H9 (cell line): ENCODE measurements at regions not wholly inside any gene's neighbourhood (a gene's known extent, or its start where the extent isn't known, plus 50 kb on each side); places are given as distances from the start of the nearest gene placed in this dataset.
A peak's percentile ranks its signal among the peaks of the same experiment; 100 is the strongest.
"Not testable (repeated sequence)": the region's sequence is repeated elsewhere in the genome, so short reads cannot be mapped to it uniquely, and the experiment has no call there.

Source experiments
- DNase-seq: peaks from one replicate; pipeline ENCODE4 v3.0.0-alpha.2; 2017
- H2AFZ ChIP-seq: one replicate; pipeline ENCODE4 v1.6.1; 2013; ENCODE audit warnings: mild to moderate bottlenecking, low read length, control low read depth, moderate library complexity
- H2AK5ac ChIP-seq: 2 replicates; pipeline ENCODE4 v1.6.1; 2013; ENCODE audit warnings: low read length, control low read depth, mixed read lengths; ENCODE audit not compliant: insufficient read length
- H2BK120ac ChIP-seq: one replicate; pipeline ENCODE4 v1.6.1; 2013; ENCODE audit warnings: low read depth, mild to moderate bottlenecking, low read length, control low read depth, inconsistent platforms; ENCODE audit not compliant: poor library complexity, severe bottlenecking
- H2BK12ac ChIP-seq: 2 replicates; pipeline ENCODE4 v1.6.1; 2013; ENCODE audit warnings: low read length, control low read depth, mixed read lengths, low read depth; ENCODE audit not compliant: insufficient read length
- H2BK15ac ChIP-seq: 2 replicates; pipeline ENCODE4 v1.6.1; 2013; ENCODE audit warnings: low read depth, low read length, control low read depth
- H2BK20ac ChIP-seq: one replicate; pipeline ENCODE4 v1.6.1; 2013; ENCODE audit warnings: low read depth, mild to moderate bottlenecking, low read length, control low read depth, inconsistent platforms; ENCODE audit not compliant: poor library complexity, severe bottlenecking
- H2BK5ac ChIP-seq: 2 replicates; pipeline ENCODE4 v1.6.1; 2013; ENCODE audit warnings: low read length, control low read depth, mixed read lengths; ENCODE audit not compliant: insufficient read length
- H3K14ac ChIP-seq: 2 replicates; pipeline ENCODE4 v1.6.1; 2013; ENCODE audit warnings: low read length, control low read depth; ENCODE audit not compliant: insufficient read depth
- H3K18ac ChIP-seq: 2 replicates; pipeline ENCODE4 v1.6.1; 2013; ENCODE audit warnings: low read depth, mild to moderate bottlenecking, mixed read lengths, low read length, control low read depth; ENCODE audit not compliant: insufficient read length
- H3K23ac ChIP-seq: 2 replicates; pipeline ENCODE4 v1.6.1; 2013; ENCODE audit warnings: low read length, control low read depth, mixed read lengths, low read depth; ENCODE audit not compliant: insufficient read length
- H3K23me2 ChIP-seq: 2 replicates; pipeline ENCODE4 v1.6.1; 2013; ENCODE audit warnings: low read depth, mild to moderate bottlenecking, mixed read lengths, low read length, control low read depth; ENCODE audit not compliant: insufficient read length, poor library complexity, severe bottlenecking
- H3K27ac ChIP-seq: 2 replicates; pipeline ENCODE4 v1.5.1; 2013; ENCODE audit warnings: low read length, control low read depth, mixed read lengths, low read depth; ENCODE audit not compliant: insufficient read length
- H3K27me3 ChIP-seq: 2 replicates; pipeline ENCODE4 v1.6.1; 2013; ENCODE audit warnings: low read length, control low read depth, inconsistent platforms; ENCODE audit not compliant: insufficient read depth
- H3K4ac ChIP-seq: 2 replicates; pipeline ENCODE4 v1.6.1; 2013; ENCODE audit warnings: low read depth, mild to moderate bottlenecking, control low read depth, inconsistent platforms, low read length, moderate library complexity
- H3K4me1 ChIP-seq: 2 replicates; pipeline ENCODE4 v1.6.1; 2013; ENCODE audit warnings: low read length, control low read depth, inconsistent platforms; ENCODE audit not compliant: insufficient read depth
- H3K4me2 ChIP-seq: 2 replicates; pipeline ENCODE4 v1.6.1; 2013; ENCODE audit warnings: low read length, control low read depth, mixed read lengths; ENCODE audit not compliant: insufficient read length, insufficient read depth
- H3K56ac ChIP-seq: 2 replicates; pipeline ENCODE4 v1.6.1; 2013; ENCODE audit warnings: low read depth, mild to moderate bottlenecking, mixed read lengths, low read length, control low read depth; ENCODE audit not compliant: insufficient read length
- H3K79me1 ChIP-seq: 2 replicates; pipeline ENCODE4 v1.6.1; 2013; ENCODE audit warnings: low read depth, mild to moderate bottlenecking, moderate library complexity, low read length, control low read depth, inconsistent platforms; ENCODE audit not compliant: insufficient read depth, poor library complexity, severe bottlenecking
- H3K79me2 ChIP-seq: 2 replicates; pipeline ENCODE4 v1.6.1; 2013; ENCODE audit warnings: low read length, control low read depth, inconsistent platforms; ENCODE audit not compliant: insufficient read depth
- H3K9ac ChIP-seq: 2 replicates; pipeline ENCODE4 v1.6.1; 2013; ENCODE audit warnings: low read length, control low read depth, mixed read lengths; ENCODE audit not compliant: insufficient read length; ENCODE audit errors: extremely low read depth
- H3K9me3 ChIP-seq: one replicate; pipeline ENCODE4 v1.6.1; 2013; ENCODE audit warnings: low read depth, low read length, inconsistent platforms; ENCODE audit not compliant: control insufficient read depth
- H3T11ph ChIP-seq: one replicate; pipeline ENCODE4 v1.6.1; 2013; ENCODE audit warnings: mild to moderate bottlenecking, low read length, control low read depth, inconsistent platforms
- H4K20me1 ChIP-seq: one replicate; pipeline ENCODE4 v1.6.1; 2013; ENCODE audit not compliant: control insufficient read depth, insufficient read length, insufficient read depth
- H4K5ac ChIP-seq: 2 replicates; pipeline ENCODE4 v1.6.1; 2013; ENCODE audit warnings: low read depth, mild to moderate bottlenecking, mixed read lengths, low read length, control low read depth; ENCODE audit not compliant: insufficient read length
- H4K8ac ChIP-seq: replicated peaks from 2 replicates; pipeline ENCODE4 v1.6.1; 2013; ENCODE audit warnings: low read length, control low read depth, mixed read lengths, low read depth; ENCODE audit not compliant: insufficient read length
- H4K91ac ChIP-seq: 2 replicates; pipeline ENCODE4 v1.6.1; 2013; ENCODE audit warnings: low read depth, mild to moderate bottlenecking, moderate library complexity, mixed read lengths, low read length, control low read depth; ENCODE audit not compliant: insufficient read length
- H3K27ac Mint-ChIP-seq, 3 experiments: 2 replicates in 2 of 3; 3 replicates in 1 of 3; pipeline ENCODE4 v1.8.0; 2020 to 2021; ENCODE audit warnings: mixed read lengths in 3 of 3, mild to moderate bottlenecking in 1 of 3, moderate library complexity in 1 of 3
- H3K27me3 Mint-ChIP-seq: 2 replicates; pipeline ENCODE4 v1.8.0; 2021; ENCODE audit warnings: low read depth, mild to moderate bottlenecking, moderate library complexity, mixed read lengths
- H3K36me3 Mint-ChIP-seq, 3 experiments: 2 replicates in 2 of 3; 3 replicates in 1 of 3; pipeline ENCODE4 v1.8.0; 2020 to 2021; ENCODE audit warnings: low read depth in 3 of 3, mixed read lengths in 3 of 3; ENCODE audit not compliant: insufficient read depth in 1 of 3
- H3K4me1 Mint-ChIP-seq, 2 experiments: 2 replicates each; pipeline ENCODE4 v1.8.0; 2020; ENCODE audit warnings: mixed read lengths in 2 of 2
- H3K4me3 Mint-ChIP-seq, 2 experiments: 2 replicates in 1 of 2; 3 replicates in 1 of 2; pipeline ENCODE4 v1.8.0; 2020 to 2021; ENCODE audit warnings: mild to moderate bottlenecking in 2 of 2, mixed read lengths in 2 of 2, moderate library complexity in 1 of 2
- H3K9me3 Mint-ChIP-seq, 2 experiments: 2 replicates in 1 of 2; 3 replicates in 1 of 2; pipeline ENCODE4 v1.8.0; 2020; ENCODE audit warnings: mild to moderate bottlenecking in 2 of 2, mixed read lengths in 2 of 2, moderate library complexity in 1 of 2
- CTCF ChIP-seq: fragments of 200-600 bp; sonication (generic); conservative IDR thresholded peaks from 3 replicates; pipeline ENCODE4 v1.8.0; 2021; ENCODE audit warnings: antibody characterized with exemption, mild to moderate bottlenecking
- WGBS: extraction: QIAGEN DNeasy Blood & Tissue Kit; methylation state at CpG from one replicate; pipeline ENCODE4 v1.1.7; 2013; ENCODE audit warnings: missing lambda C conversion rate, low lambda C conversion rate, mixed read lengths; ENCODE audit not compliant: insufficient read length; ENCODE audit errors: extremely low coverage; 5-methylcytosine and 5-hydroxymethylcytosine counted together

DNA sequence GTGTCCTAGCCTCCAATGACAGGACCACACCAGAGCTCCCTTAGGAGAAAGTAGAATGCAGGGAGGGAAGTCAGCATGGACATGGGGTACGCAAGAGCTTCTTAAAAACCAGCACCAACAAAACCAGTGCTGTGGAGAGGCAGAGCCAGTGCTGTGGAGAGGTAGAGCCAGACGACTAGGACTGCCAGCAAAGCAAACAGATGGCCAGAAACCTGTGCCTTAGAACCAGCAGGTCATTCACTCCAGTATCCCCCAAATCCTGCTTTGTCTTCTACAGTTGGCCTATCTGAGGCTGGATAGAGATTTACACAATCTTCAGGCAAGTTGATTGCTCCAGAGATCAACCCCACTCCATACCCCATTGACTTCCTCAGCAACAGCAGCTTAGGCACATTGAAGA, 459.9 kb upstream of the CAMK1G start:
- H2BK120ac ChIP-seq = no peak overlapping the region
- peaks cover 15 to 17% of the 10 kb centered on the region in 2 experiments for H3K9me3 Mint-ChIP-seq
- no peak overlapping the region for H3T11ph ChIP-seq
- H3K36me3 Mint-ChIP-seq = peaks cover 0 to 16% (median 10%) of the 10 kb centered on the region in 3 experiments; a peak in 6 of 7 replicates
- H3K27me3 ChIP-seq = no peaks in the 10 kb centered on the region
- H3K23ac ChIP-seq = no peak overlapping the region
- H3K4me1 ChIP-seq = no peaks in the 10 kb centered on the region
- H2BK20ac ChIP-seq = no peak overlapping the region
- H3K27me3 Mint-ChIP-seq = no peaks in the 10 kb centered on the region
- no peak overlapping the region for H2AFZ ChIP-seq
- no peaks in the 10 kb centered on the region for H3K79me2 ChIP-seq
- H3K4me2 ChIP-seq = no peak overlapping the region
- no peak overlapping the region for H3K14ac ChIP-seq
- H3K4me3 Mint-ChIP-seq = no peak overlapping the region
- no peak overlapping the region for H2AK5ac ChIP-seq
- H2BK15ac ChIP-seq = no peak overlapping the region
- H3K27ac Mint-ChIP-seq = 0 out of 7 replicates have a peak overlapping the region, but pooled peaks of 1 of the 3 experiments have one; percentile 5
- no peak overlapping the region for H3K27ac ChIP-seq
- no peak overlapping the region for H4K91ac ChIP-seq
- H3K18ac ChIP-seq = no peak overlapping the region
- no peak overlapping the region for H3K56ac ChIP-seq
- H3K4ac ChIP-seq = no peak overlapping the region
- H4K20me1 ChIP-seq = no peaks in the 10 kb centered on the region
- H3K9me3 ChIP-seq = no peaks in the 10 kb centered on the region
- H2BK5ac ChIP-seq = no peak overlapping the region
- no peak for DNase-seq
- no peak overlapping the region for H3K9ac ChIP-seq
- H3K4me1 Mint-ChIP-seq = no peaks in the 10 kb centered on the region
- no peak overlapping the region for H4K5ac ChIP-seq
- no peaks in the 10 kb centered on the region for H3K79me1 ChIP-seq
- H3K23me2 ChIP-seq = no peaks in the 10 kb centered on the region
- TF ChIP-seq CTCF = no peak
- WGBS = no CpG with 5 or more reads among the region's 2 CpGs
- no peak overlapping the region for H4K8ac ChIP-seq
- no peak overlapping the region for H2BK12ac ChIP-seq

DNA sequence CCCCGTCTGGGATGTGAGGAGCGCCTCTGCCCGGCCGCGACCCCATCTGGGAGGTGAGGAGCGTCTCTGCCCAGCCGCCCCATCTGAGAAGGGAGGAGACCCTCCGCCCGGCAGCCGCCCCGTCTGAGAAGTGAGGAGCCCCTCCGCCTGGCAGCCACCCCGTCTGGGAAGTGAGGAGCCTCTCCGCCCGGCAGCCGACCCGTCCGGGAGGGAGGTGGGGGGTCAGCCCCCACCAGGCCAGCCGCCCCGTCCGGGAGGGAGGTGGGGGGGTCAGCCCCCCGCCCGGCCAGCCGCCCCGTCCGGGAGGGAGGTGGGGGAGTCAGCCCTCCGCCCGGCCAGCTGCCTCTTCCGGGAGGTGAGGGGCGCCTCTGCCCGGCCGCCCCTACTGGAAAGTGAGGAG, 454.4 kb upstream of the CAMK1G start:
- H3K4me3 Mint-ChIP-seq, H3K56ac ChIP-seq, H3K27ac ChIP-seq, H2BK5ac ChIP-seq, H3K23me2 ChIP-seq, H3K79me2 ChIP-seq, H2AFZ ChIP-seq, H2AK5ac ChIP-seq, H3K18ac ChIP-seq, H3K27me3 ChIP-seq, H2BK15ac ChIP-seq, H3K4ac ChIP-seq, H2BK20ac ChIP-seq, H3K14ac ChIP-seq, H3T11ph ChIP-seq, H4K20me1 ChIP-seq, H3K4me1 ChIP-seq, DNase-seq, H3K79me1 ChIP-seq, H3K27me3 Mint-ChIP-seq, H3K4me2 ChIP-seq, H2BK120ac ChIP-seq, H4K91ac ChIP-seq, H3K23ac ChIP-seq, H3K9ac ChIP-seq, H4K8ac ChIP-seq, H2BK12ac ChIP-seq, H3K27ac Mint-ChIP-seq, H3K9me3 ChIP-seq, H4K5ac ChIP-seq: not testable (repeated sequence)
- peaks cover 26 to 37% of the 10 kb centered on the region in 2 experiments for H3K9me3 Mint-ChIP-seq
- H3K4me1 Mint-ChIP-seq = peaks cover 30 to 33% of the 10 kb centered on the region in 2 experiments
- peaks cover 14 to 31% (median 15%) of the 10 kb centered on the region in 3 experiments for H3K36me3 Mint-ChIP-seq
- WGBS = no CpG with 5 or more reads among the region's 32 CpGs
